Activated T-helper 17 cell treated with anti-CD3 and anti-CD28 coated beads, Interleukin-2, amount 50 U/mL, for 72 hours (primary cell): ENCODE measurements at regions not wholly inside any gene's neighbourhood (a gene's known extent, or its start where the extent isn't known, plus 50 kb on each side); places are given as distances from the start of the nearest gene placed in this dataset.

ENCODE experiments used
- ATAC-seq: fragments of 150-1000 bp; cut with Tn5 transposase; replicated peaks from 2 replicates; pipeline ENCODE4 v1.10.0; 2021; ENCODE audit warnings: mild to moderate bottlenecking, moderate library complexity
- H3K27ac Mint-ChIP-seq: one replicate; pipeline ENCODE4 v1.8.0; 2022; ENCODE audit warnings: mixed read lengths
- H3K27me3 Mint-ChIP-seq: one replicate; pipeline ENCODE4 v1.8.0; 2022; ENCODE audit warnings: mixed read lengths
- H3K36me3 Mint-ChIP-seq: one replicate; pipeline ENCODE4 v1.8.0; 2022; ENCODE audit warnings: low read depth, mild to moderate bottlenecking, mixed read lengths
- H3K4me1 Mint-ChIP-seq: one replicate; pipeline ENCODE4 v1.8.0; 2022; ENCODE audit warnings: mixed read lengths
- H3K4me3 Mint-ChIP-seq: one replicate; pipeline ENCODE4 v1.8.0; 2022; ENCODE audit warnings: mild to moderate bottlenecking, mixed read lengths
- H3K9me3 Mint-ChIP-seq: one replicate; pipeline ENCODE4 v1.8.0; 2022; ENCODE audit warnings: mixed read lengths

GRCh38 chr20:24868396-24868927 is 80.6 kb upstream of the CST7 start:
- H3K27me3 Mint-ChIP-seq: peaks cover 3% of the 10 kb centered on the region
- no peak overlapping the region for H3K27ac Mint-ChIP-seq
- no peak overlapping the region for H3K4me3 Mint-ChIP-seq
- no peaks in the 10 kb centered on the region for H3K36me3 Mint-ChIP-seq
- ATAC-seq: no peak
- no peaks in the 10 kb centered on the region for H3K4me1 Mint-ChIP-seq
- peaks cover 9% of the 10 kb centered on the region for H3K9me3 Mint-ChIP-seq

- Mint-ChIP-seq H3K4me1 (no peaks in the 10 kb centered on the region), H3K9me3 (peaks cover 9% of the 10 kb centered on the region), H3K27ac (no peak overlapping the region), H3K4me3 (no peak overlapping the region), H3K27me3 (peaks cover 6% of the 10 kb centered on the region), H3K36me3 (no peaks in the 10 kb centered on the region)
- no peak for ATAC-seq
Observed at GRCh38 chr20:24868959-24869358, 80.1 kb upstream of the CST7 start.

- Mint-ChIP-seq H3K27ac (no peak overlapping the region), H3K4me3 (no peak overlapping the region), H3K27me3 (peaks cover 6% of the 10 kb centered on the region), H3K9me3 (peaks cover 6% of the 10 kb centered on the region), H3K36me3 (no peaks in the 10 kb centered on the region), H3K4me1 (no peaks in the 10 kb centered on the region)
- ATAC-seq: no peak
Observed at GRCh38 chr20:24870057-24870456, 79.0 kb upstream of the CST7 start.

GRCh38 chr20:24870881-24871280 is 78.2 kb upstream of the CST7 start:
- peaks cover under 1% of the 10 kb centered on the region for H3K9me3 Mint-ChIP-seq
- no peaks in the 10 kb centered on the region for H3K36me3 Mint-ChIP-seq
- H3K27ac Mint-ChIP-seq: no peak overlapping the region
- no peaks in the 10 kb centered on the region for H3K4me1 Mint-ChIP-seq
- H3K27me3 Mint-ChIP-seq: peaks cover 6% of the 10 kb centered on the region
- H3K4me3 Mint-ChIP-seq: no peak overlapping the region
- ATAC-seq: no peak

- Mint-ChIP-seq H3K4me3 (no peak overlapping the region), H3K27ac (no peak overlapping the region), H3K9me3 (no peaks in the 10 kb centered on the region), H3K36me3 (no peaks in the 10 kb centered on the region), H3K4me1 (no peaks in the 10 kb centered on the region), H3K27me3 (peaks cover 6% of the 10 kb centered on the region)
- no peak for ATAC-seq
Observed at GRCh38 chr20:24871480-24872213, 77.4 kb upstream of the CST7 start.

- Mint-ChIP-seq H3K4me1 (no peaks in the 10 kb centered on the region), H3K9me3 (no peaks in the 10 kb centered on the region), H3K4me3 (no peak overlapping the region), H3K27me3 (peaks cover 6% of the 10 kb centered on the region), H3K36me3 (no peaks in the 10 kb centered on the region), H3K27ac (no peak overlapping the region)
- no peak for ATAC-seq
Observed at GRCh38 chr20:24872291-24873024, 76.6 kb upstream of the CST7 start.

GRCh38 chr20:24873025-24873620 is 75.9 kb upstream of the CST7 start:
- H3K27ac Mint-ChIP-seq: no peak overlapping the region
- no peak overlapping the region for H3K4me3 Mint-ChIP-seq
- peaks cover 6% of the 10 kb centered on the region for H3K27me3 Mint-ChIP-seq
- H3K4me1 Mint-ChIP-seq: no peaks in the 10 kb centered on the region
- no peaks in the 10 kb centered on the region for H3K36me3 Mint-ChIP-seq
- no peak for ATAC-seq
- no peaks in the 10 kb centered on the region for H3K9me3 Mint-ChIP-seq

GRCh38 chr20:24875078-24875477 is 74.0 kb upstream of the CST7 start:
- no peaks in the 10 kb centered on the region for H3K9me3 Mint-ChIP-seq
- ATAC-seq: no peak
- peaks cover 6% of the 10 kb centered on the region for H3K27me3 Mint-ChIP-seq
- H3K4me1 Mint-ChIP-seq: no peaks in the 10 kb centered on the region
- H3K27ac Mint-ChIP-seq: no peak overlapping the region
- no peaks in the 10 kb centered on the region for H3K36me3 Mint-ChIP-seq
- H3K4me3 Mint-ChIP-seq: no peak overlapping the region

GRCh38 chr20:24877652-24878051 is 71.4 kb upstream of the CST7 start:
- no peaks in the 10 kb centered on the region for H3K9me3 Mint-ChIP-seq
- H3K27ac Mint-ChIP-seq: no peak overlapping the region
- no peak for ATAC-seq
- no peaks in the 10 kb centered on the region for H3K36me3 Mint-ChIP-seq
- H3K4me3 Mint-ChIP-seq: no peak overlapping the region
- H3K4me1 Mint-ChIP-seq: no peaks in the 10 kb centered on the region
- H3K27me3 Mint-ChIP-seq: peaks cover 8% of the 10 kb centered on the region

GRCh38 chr20:24878657-24879056 is 70.4 kb upstream of the CST7 start:
- ATAC-seq: no peak
- Mint-ChIP-seq H3K27me3 (peaks cover 11% of the 10 kb centered on the region), H3K36me3 (no peaks in the 10 kb centered on the region), H3K9me3 (peaks cover 2% of the 10 kb centered on the region), H3K27ac (no peak overlapping the region), H3K4me1 (no peaks in the 10 kb centered on the region), H3K4me3 (no peak overlapping the region)

- no peak overlapping the region for H3K27ac Mint-ChIP-seq
- H3K9me3 Mint-ChIP-seq: peaks cover 6% of the 10 kb centered on the region
- H3K36me3 Mint-ChIP-seq: no peaks in the 10 kb centered on the region
- H3K27me3 Mint-ChIP-seq: peaks cover 14% of the 10 kb centered on the region
- ATAC-seq: no peak
- no peaks in the 10 kb centered on the region for H3K4me1 Mint-ChIP-seq
- H3K4me3 Mint-ChIP-seq: no peak overlapping the region
Observed at GRCh38 chr20:24879875-24880274, 69.2 kb upstream of the CST7 start.

GRCh38 chr20:24880356-24880755 is 68.7 kb upstream of the CST7 start:
- no peak for ATAC-seq

GRCh38 chr20:24890286-24890685 is 58.8 kb upstream of the CST7 start:
- H3K27me3 Mint-ChIP-seq: peaks cover 3% of the 10 kb centered on the region
- no peak overlapping the region for H3K4me3 Mint-ChIP-seq
- no peaks in the 10 kb centered on the region for H3K36me3 Mint-ChIP-seq
- no peaks in the 10 kb centered on the region for H3K9me3 Mint-ChIP-seq
- ATAC-seq: no peak
- H3K4me1 Mint-ChIP-seq: no peaks in the 10 kb centered on the region
- H3K27ac Mint-ChIP-seq: no peak overlapping the region

More at GRCh38 chr20:24880356-24880755, 68.7 kb upstream of the CST7 start:
- Mint-ChIP-seq H3K27ac (no peak overlapping the region), H3K9me3 (peaks cover 6% of the 10 kb centered on the region), H3K27me3 (peaks cover 14% of the 10 kb centered on the region), H3K4me3 (no peak overlapping the region), H3K36me3 (no peaks in the 10 kb centered on the region), H3K4me1 (no peaks in the 10 kb centered on the region)

- Mint-ChIP-seq H3K9me3 (no peaks in the 10 kb centered on the region), H3K27me3 (peaks cover 3% of the 10 kb centered on the region), H3K4me3 (no peak overlapping the region), H3K36me3 (no peaks in the 10 kb centered on the region), H3K27ac (no peak overlapping the region), H3K4me1 (no peaks in the 10 kb centered on the region)
- no peak for ATAC-seq
Observed at GRCh38 chr20:24891546-24892393, 57.3 kb upstream of the CST7 start.
